HEK293 (cell line): ENCODE measurements at regions not wholly inside any gene's neighbourhood (a gene's known extent, or its start where the extent isn't known, plus 50 kb on each side); places are given as distances from the start of the nearest gene placed in this dataset.

Experiments used
- CTCF ChIA-PET: fragments of 350-600 bp; formaldehyde crosslinking; extraction: SDS; loops from one replicate; lab custom pipeline; 2021; ENCODE audit warnings: antibody characterized with exemption; lab: Yijun Ruan, JAX
- POLR2A ChIA-PET: fragments of 300-600 bp; formaldehyde crosslinking; extraction: SDS; loops from one replicate; lab custom pipeline; 2020; ENCODE audit warnings: antibody characterized with exemption, inconsistent platforms; lab: Yijun Ruan, JAX
- H3K27ac ChIP-seq: fragments of 200-500 bp; sonication (Bioruptor generic); 2 replicates; pipeline ENCODE4 v1.5.1; 2014; ENCODE audit warnings: low read depth, low read length, control low read depth, inconsistent platforms; ENCODE audit errors: extremely low read depth
- H3K36me3 ChIP-seq, 2 experiments: fragments of 200-500 bp in 1 of 2; sonication (Bioruptor generic) in 1 of 2; 1 replicate in 1 of 2; 2 replicates in 1 of 2; pipeline ENCODE4 v1.5.1; 2014 to 2017; ENCODE audit warnings: inconsistent platforms in 2 of 2, low read length in 2 of 2; ENCODE audit not compliant: control insufficient read depth in 2 of 2, insufficient read depth in 1 of 2
- H3K4me1 ChIP-seq: fragments of 200-500 bp; sonication (Bioruptor generic); 2 replicates; pipeline ENCODE4 v1.5.1; 2014; ENCODE audit warnings: mild to moderate bottlenecking, low read length, inconsistent platforms; ENCODE audit not compliant: control insufficient read depth, insufficient read depth
- H3K4me3 ChIP-seq: 2 replicates; pipeline ENCODE4 v1.5.1; 2011; ENCODE audit warnings: low read depth, mild to moderate bottlenecking, control low read depth, low read length, moderate library complexity
- H3K9me3 ChIP-seq: fragments of 200-500 bp; sonication (Bioruptor generic); 2 replicates; pipeline ENCODE4 v1.5.1; 2014; ENCODE audit warnings: low read depth, low read length, inconsistent platforms; ENCODE audit not compliant: control insufficient read depth, insufficient read depth
- BCL11B ChIP-seq: fragments of 450-650 bp; formaldehyde crosslinking; IDR thresholded peaks from 2 replicates; pipeline ENCODE4 v1.5.1; 2016; ENCODE audit warnings: low read depth, missing biosample characterization, missing genetic modification characterization
- GFI1B ChIP-seq: fragments of 450-650 bp; formaldehyde crosslinking; IDR thresholded peaks from 2 replicates; pipeline ENCODE4 v1.5.1; 2016; ENCODE audit warnings: missing biosample characterization, missing genetic modification characterization
- HOXD13 ChIP-seq: sonication (generic); formaldehyde crosslinking; IDR thresholded peaks from 2 replicates; pipeline ENCODE4 v1.8.0; 2022; ENCODE audit warnings: missing genetic modification reagents, borderline replicate concordance
- KLF9 ChIP-seq: fragments of 450-650 bp; formaldehyde crosslinking; IDR thresholded peaks from 2 replicates; pipeline ENCODE4 v1.5.1; 2016; ENCODE audit warnings: missing biosample characterization, missing genetic modification characterization, low read depth
- REPIN1 ChIP-seq: fragments of 450-650 bp; formaldehyde crosslinking; IDR thresholded peaks from 2 replicates; pipeline ENCODE4 v1.5.1; 2017; ENCODE audit warnings: missing biosample characterization, missing genetic modification characterization, low read depth
- ZBTB48 ChIP-seq: fragments of 450-650 bp; formaldehyde crosslinking; IDR thresholded peaks from 2 replicates; pipeline ENCODE4 v1.5.1; 2016; ENCODE audit warnings: missing biosample characterization, missing genetic modification characterization
- ZNF133 ChIP-seq: fragments of 450-650 bp; formaldehyde crosslinking; IDR thresholded peaks from 2 replicates; pipeline ENCODE4 v1.5.1; 2016; ENCODE audit warnings: missing biosample characterization, missing genetic modification characterization
- ZNF16 ChIP-seq: fragments of 450-650 bp; formaldehyde crosslinking; IDR thresholded peaks from 2 replicates; pipeline ENCODE4 v1.5.1; 2016; ENCODE audit warnings: low read depth, missing biosample characterization, missing genetic modification characterization
- ZNF473 ChIP-seq: fragments of 450-650 bp; formaldehyde crosslinking; IDR thresholded peaks from 2 replicates; pipeline ENCODE4 v1.5.1; 2017; ENCODE audit warnings: missing biosample characterization, missing genetic modification characterization
- ZNF677 ChIP-seq: fragments of 450-650 bp; IDR thresholded peaks from 2 replicates; pipeline ENCODE4 v1.5.0; 2018; ENCODE audit warnings: missing biosample characterization, mild to moderate bottlenecking, missing genetic modification characterization, moderate library complexity
- ZNF791 ChIP-seq: fragments of 450-650 bp; formaldehyde crosslinking; IDR thresholded peaks from 2 replicates; pipeline ENCODE4 v1.5.1; 2016; ENCODE audit warnings: missing biosample characterization, missing genetic modification characterization
- ZSCAN30 ChIP-seq: fragments of 450-650 bp; IDR thresholded peaks from 2 replicates; pipeline ENCODE4 v1.5.1; 2018; ENCODE audit warnings: missing biosample characterization, mild to moderate bottlenecking, missing genetic modification characterization, moderate library complexity
- TF ChIP-seq, protein P1 (sequence below): fragments of 450-650 bp; formaldehyde crosslinking; IDR thresholded peaks from 2 replicates; pipeline ENCODE4 v1.5.0; 2017; ENCODE audit warnings: missing biosample characterization, missing genetic modification characterization, borderline replicate concordance
- TF ChIP-seq, protein P2 (sequence below): fragments of 450-650 bp; formaldehyde crosslinking; IDR thresholded peaks from 2 replicates; pipeline ENCODE4 v1.5.1; 2016; ENCODE audit warnings: missing biosample characterization, missing genetic modification characterization, borderline replicate concordance
- TF ChIP-seq, protein P3 (sequence below): fragments of 450-650 bp; formaldehyde crosslinking; IDR thresholded peaks from 2 replicates; pipeline ENCODE4 v1.5.1; 2016; ENCODE audit warnings: missing biosample characterization, missing genetic modification characterization
- TF ChIP-seq, protein P4 (sequence below): fragments of 450-650 bp; formaldehyde crosslinking; IDR thresholded peaks from 2 replicates; pipeline ENCODE4 v1.5.1; 2016; ENCODE audit warnings: missing biosample characterization, missing genetic modification characterization
- TF ChIP-seq, protein P5 (sequence below): fragments of 450-650 bp; formaldehyde crosslinking; IDR thresholded peaks from 2 replicates; pipeline ENCODE4 v1.5.1; 2017; ENCODE audit warnings: missing biosample characterization, missing genetic modification characterization
- TF ChIP-seq, protein P6 (sequence below): fragments of 450-650 bp; formaldehyde crosslinking; IDR thresholded peaks from 2 replicates; pipeline ENCODE4 v1.5.1; 2016; ENCODE audit warnings: missing biosample characterization, missing genetic modification characterization
- TF ChIP-seq, protein P7 (sequence below): sonication (generic); formaldehyde crosslinking; IDR thresholded peaks from 2 replicates; pipeline ENCODE4 v1.8.1; 2022; ENCODE audit warnings: mild to moderate bottlenecking, moderate library complexity, missing genetic modification reagents

DNA sequence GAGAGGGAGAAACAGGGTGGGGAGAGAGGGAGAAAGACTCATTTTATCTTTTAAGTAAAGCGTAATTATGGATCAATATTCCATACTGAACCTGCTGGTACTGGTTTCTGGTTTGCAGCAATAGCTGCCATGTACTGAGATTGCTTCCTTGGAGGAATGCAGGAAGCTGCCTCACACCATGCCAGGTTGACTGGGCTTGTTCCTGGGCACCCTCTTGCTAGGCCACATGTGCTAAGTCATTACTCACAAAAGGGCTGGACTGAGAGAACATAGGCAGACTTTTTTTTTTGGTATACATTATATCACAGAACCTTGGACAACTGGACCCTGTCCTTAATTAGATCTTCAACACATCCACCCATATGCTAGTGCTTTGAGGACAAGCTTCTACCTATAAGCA lies 193.4 kb downstream of the ZNF621 start:
- no peak overlapping the region for H3K27ac ChIP-seq
- POLR2A ChIA-PET = no interaction called here
- H3K36me3 ChIP-seq = no peaks in the 10 kb centered on the region
- H3K9me3 ChIP-seq = no peaks in the 10 kb centered on the region
- CTCF ChIA-PET = no interaction called here
- TF ChIP-seq ZNF16 (no peak), GFI1B (tag by site-specific recombination) (no peak), BCL11B (tag by site-specific recombination) (no peak), ZBTB48 (tag by site-specific recombination) (no peak), REPIN1 (no peak), ZNF677 (tag by site-specific recombination) (no peak), ZNF133 (tag by site-specific recombination) (no peak), KLF9 (tag by site-specific recombination) (no peak)
- TF ChIP-seq, protein P1, sequence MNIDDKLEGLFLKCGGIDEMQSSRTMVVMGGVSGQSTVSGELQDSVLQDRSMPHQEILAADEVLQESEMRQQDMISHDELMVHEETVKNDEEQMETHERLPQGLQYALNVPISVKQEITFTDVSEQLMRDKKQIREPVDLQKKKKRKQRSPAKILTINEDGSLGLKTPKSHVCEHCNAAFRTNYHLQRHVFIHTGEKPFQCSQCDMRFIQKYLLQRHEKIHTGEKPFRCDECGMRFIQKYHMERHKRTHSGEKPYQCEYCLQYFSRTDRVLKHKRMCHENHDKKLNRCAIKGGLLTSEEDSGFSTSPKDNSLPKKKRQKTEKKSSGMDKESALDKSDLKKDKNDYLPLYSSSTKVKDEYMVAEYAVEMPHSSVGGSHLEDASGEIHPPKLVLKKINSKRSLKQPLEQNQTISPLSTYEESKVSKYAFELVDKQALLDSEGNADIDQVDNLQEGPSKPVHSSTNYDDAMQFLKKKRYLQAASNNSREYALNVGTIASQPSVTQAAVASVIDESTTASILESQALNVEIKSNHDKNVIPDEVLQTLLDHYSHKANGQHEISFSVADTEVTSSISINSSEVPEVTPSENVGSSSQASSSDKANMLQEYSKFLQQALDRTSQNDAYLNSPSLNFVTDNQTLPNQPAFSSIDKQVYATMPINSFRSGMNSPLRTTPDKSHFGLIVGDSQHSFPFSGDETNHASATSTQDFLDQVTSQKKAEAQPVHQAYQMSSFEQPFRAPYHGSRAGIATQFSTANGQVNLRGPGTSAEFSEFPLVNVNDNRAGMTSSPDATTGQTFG (tag by site-specific recombination) = no peak
- TF ChIP-seq, protein P2, sequence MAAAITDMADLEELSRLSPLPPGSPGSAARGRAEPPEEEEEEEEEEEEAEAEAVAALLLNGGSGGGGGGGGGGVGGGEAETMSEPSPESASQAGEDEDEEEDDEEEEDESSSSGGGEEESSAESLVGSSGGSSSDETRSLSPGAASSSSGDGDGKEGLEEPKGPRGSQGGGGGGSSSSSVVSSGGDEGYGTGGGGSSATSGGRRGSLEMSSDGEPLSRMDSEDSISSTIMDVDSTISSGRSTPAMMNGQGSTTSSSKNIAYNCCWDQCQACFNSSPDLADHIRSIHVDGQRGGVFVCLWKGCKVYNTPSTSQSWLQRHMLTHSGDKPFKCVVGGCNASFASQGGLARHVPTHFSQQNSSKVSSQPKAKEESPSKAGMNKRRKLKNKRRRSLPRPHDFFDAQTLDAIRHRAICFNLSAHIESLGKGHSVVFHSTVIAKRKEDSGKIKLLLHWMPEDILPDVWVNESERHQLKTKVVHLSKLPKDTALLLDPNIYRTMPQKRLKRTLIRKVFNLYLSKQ = no peak
- TF ChIP-seq, protein P3, sequence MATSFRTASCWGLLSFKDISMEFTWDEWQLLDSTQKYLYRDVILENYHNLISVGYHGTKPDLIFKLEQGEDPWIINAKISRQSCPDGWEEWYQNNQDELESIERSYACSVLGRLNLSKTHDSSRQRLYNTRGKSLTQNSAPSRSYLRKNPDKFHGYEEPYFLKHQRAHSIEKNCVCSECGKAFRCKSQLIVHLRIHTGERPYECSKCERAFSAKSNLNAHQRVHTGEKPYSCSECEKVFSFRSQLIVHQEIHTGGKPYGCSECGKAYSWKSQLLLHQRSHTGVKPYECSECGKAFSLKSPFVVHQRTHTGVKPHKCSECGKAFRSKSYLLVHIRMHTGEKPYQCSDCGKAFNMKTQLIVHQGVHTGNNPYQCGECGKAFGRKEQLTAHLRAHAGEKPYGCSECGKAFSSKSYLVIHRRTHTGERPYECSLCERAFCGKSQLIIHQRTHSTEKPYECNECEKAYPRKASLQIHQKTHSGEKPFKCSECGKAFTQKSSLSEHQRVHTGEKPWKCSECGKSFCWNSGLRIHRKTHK (tag by site-specific recombination) = no peak
- TF ChIP-seq, protein P4, sequence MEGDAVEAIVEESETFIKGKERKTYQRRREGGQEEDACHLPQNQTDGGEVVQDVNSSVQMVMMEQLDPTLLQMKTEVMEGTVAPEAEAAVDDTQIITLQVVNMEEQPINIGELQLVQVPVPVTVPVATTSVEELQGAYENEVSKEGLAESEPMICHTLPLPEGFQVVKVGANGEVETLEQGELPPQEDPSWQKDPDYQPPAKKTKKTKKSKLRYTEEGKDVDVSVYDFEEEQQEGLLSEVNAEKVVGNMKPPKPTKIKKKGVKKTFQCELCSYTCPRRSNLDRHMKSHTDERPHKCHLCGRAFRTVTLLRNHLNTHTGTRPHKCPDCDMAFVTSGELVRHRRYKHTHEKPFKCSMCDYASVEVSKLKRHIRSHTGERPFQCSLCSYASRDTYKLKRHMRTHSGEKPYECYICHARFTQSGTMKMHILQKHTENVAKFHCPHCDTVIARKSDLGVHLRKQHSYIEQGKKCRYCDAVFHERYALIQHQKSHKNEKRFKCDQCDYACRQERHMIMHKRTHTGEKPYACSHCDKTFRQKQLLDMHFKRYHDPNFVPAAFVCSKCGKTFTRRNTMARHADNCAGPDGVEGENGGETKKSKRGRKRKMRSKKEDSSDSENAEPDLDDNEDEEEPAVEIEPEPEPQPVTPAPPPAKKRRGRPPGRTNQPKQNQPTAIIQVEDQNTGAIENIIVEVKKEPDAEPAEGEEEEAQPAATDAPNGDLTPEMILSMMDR = no peak
- TF ChIP-seq, protein P5, sequence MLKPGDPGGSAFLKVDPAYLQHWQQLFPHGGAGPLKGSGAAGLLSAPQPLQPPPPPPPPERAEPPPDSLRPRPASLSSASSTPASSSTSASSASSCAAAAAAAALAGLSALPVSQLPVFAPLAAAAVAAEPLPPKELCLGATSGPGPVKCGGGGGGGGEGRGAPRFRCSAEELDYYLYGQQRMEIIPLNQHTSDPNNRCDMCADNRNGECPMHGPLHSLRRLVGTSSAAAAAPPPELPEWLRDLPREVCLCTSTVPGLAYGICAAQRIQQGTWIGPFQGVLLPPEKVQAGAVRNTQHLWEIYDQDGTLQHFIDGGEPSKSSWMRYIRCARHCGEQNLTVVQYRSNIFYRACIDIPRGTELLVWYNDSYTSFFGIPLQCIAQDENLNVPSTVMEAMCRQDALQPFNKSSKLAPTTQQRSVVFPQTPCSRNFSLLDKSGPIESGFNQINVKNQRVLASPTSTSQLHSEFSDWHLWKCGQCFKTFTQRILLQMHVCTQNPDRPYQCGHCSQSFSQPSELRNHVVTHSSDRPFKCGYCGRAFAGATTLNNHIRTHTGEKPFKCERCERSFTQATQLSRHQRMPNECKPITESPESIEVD (tag by site-specific recombination) = no peak
- H3K4me1 ChIP-seq = no peaks in the 10 kb centered on the region
- no peak overlapping the region for H3K4me3 ChIP-seq

DNA sequence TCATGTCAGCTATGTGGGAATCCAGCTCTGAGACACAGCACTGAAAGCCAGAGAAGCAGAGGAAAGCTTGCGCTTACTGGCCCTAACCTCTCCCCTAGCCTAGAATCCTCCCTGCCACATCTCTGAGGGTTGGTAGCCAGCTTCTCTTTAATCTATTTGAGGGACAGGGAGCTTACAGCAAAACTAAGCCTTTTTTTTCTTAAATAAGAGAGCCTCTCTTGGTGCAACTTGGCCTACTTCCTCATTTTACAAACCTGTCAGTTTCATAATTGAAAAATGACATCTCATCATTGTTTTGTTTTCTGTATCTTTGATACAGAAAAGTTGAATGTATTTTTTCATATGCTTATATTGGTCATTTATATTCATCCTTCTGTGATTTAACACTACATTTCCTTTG lies 193.9 kb downstream of the ZNF621 start:
- no peaks in the 10 kb centered on the region for H3K36me3 ChIP-seq
- ChIA-PET CTCF (no interaction called here), POLR2A (no interaction called here)
- H3K4me3 ChIP-seq = no peak overlapping the region
- no peak overlapping the region for H3K27ac ChIP-seq
- no peaks in the 10 kb centered on the region for H3K4me1 ChIP-seq
- no peaks in the 10 kb centered on the region for H3K9me3 ChIP-seq
- no peak for TF ChIP-seq ZSCAN30 (tag by site-specific recombination)
- TF ChIP-seq, protein P6, sequence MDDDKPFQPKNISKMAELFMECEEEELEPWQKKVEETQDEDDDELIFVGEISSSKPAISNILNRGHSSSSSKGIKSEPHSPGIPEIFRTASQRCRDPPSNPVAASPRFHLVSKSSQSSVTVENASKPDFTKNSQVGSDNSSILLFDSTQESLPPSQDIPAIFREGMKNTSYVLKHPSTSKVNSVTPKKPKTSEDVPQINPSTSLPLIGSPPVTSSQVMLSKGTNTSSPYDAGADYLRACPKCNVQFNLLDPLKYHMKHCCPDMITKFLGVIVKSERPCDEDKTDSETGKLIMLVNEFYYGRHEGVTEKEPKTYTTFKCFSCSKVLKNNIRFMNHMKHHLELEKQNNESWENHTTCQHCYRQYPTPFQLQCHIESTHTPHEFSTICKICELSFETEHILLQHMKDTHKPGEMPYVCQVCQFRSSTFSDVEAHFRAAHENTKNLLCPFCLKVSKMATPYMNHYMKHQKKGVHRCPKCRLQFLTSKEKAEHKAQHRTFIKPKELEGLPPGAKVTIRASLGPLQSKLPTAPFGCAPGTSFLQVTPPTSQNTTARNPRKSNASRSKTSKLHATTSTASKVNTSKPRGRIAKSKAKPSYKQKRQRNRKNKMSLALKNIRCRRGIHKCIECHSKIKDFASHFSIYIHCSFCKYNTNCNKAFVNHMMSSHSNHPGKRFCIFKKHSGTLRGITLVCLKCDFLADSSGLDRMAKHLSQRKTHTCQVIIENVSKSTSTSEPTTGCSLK (tag by site-specific recombination) = no peak
- TF ChIP-seq, protein P7, sequence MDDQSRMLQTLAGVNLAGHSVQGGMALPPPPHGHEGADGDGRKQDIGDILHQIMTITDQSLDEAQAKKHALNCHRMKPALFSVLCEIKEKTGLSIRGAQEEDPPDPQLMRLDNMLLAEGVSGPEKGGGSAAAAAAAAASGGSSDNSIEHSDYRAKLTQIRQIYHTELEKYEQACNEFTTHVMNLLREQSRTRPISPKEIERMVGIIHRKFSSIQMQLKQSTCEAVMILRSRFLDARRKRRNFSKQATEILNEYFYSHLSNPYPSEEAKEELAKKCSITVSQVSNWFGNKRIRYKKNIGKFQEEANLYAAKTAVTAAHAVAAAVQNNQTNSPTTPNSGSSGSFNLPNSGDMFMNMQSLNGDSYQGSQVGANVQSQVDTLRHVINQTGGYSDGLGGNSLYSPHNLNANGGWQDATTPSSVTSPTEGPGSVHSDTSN = no peak
- TF ChIP-seq ZNF791 = no peak
- TF ChIP-seq, protein P4 = no peak
- TF ChIP-seq ZNF473 (tag by site-specific recombination) = no peak
- TF ChIP-seq HOXD13 = no peak
